Hepatocyte (in vitro differentiated cells): ENCODE measurements at regions not wholly inside any gene's neighbourhood (a gene's known extent, or its start where the extent isn't known, plus 50 kb on each side); places are given as distances from the start of the nearest gene placed in this dataset.

Experiments used
- DNase-seq: peaks from one replicate; pipeline ENCODE4 v3.0.0-alpha.2; 2016; ENCODE audit warnings: low spot score
- H2AFZ ChIP-seq: fragments of 200-600 bp; sonication (generic); 2 replicates; pipeline ENCODE4 v1.6.0; 2016; ENCODE audit warnings: antibody characterized with exemption, mild to moderate bottlenecking
- H3K27ac ChIP-seq: fragments of 200-600 bp; sonication (generic); 2 replicates; pipeline ENCODE4 v1.5.1; 2016; ENCODE audit warnings: mild to moderate bottlenecking
- H3K27me3 ChIP-seq: fragments of 200-600 bp; sonication (generic); 2 replicates; pipeline ENCODE4 v1.6.1; 2016
- H3K36me3 ChIP-seq: fragments of 200-600 bp; sonication (generic); replicated peaks from 2 replicates; pipeline ENCODE4 v1.5.1; 2016; ENCODE audit warnings: low read depth; ENCODE audit not compliant: insufficient read depth
- H3K4me1 ChIP-seq: fragments of 200-600 bp; sonication (generic); 2 replicates; pipeline ENCODE4 v1.5.1; 2016; ENCODE audit warnings: mild to moderate bottlenecking, moderate library complexity; ENCODE audit not compliant: insufficient read depth
- H3K4me2 ChIP-seq: fragments of 200-600 bp; sonication (generic); 2 replicates; pipeline ENCODE4 v1.6.0; 2016
- H3K4me3 ChIP-seq: fragments of 200-600 bp; sonication (generic); 2 replicates; pipeline ENCODE4 v1.5.1; 2016; ENCODE audit warnings: mild to moderate bottlenecking
- H3K79me2 ChIP-seq: fragments of 200-600 bp; sonication (generic); 2 replicates; pipeline ENCODE4 v1.6.0; 2017; ENCODE audit warnings: mild to moderate bottlenecking
- H3K9me2 ChIP-seq: fragments of 200-600 bp; sonication (generic); replicated peaks from 2 replicates; pipeline ENCODE4 v1.6.0; 2017; ENCODE audit warnings: mild to moderate bottlenecking; ENCODE audit not compliant: insufficient read depth
- H3K9me3 ChIP-seq: fragments of 200-600 bp; sonication (generic); 2 replicates; pipeline ENCODE4 v1.5.1; 2016; ENCODE audit warnings: low read depth, mild to moderate bottlenecking
- H4K20me1 ChIP-seq: fragments of 200-600 bp; sonication (generic); 2 replicates; pipeline ENCODE4 v1.6.0; 2016; ENCODE audit warnings: mild to moderate bottlenecking; ENCODE audit not compliant: insufficient read depth, poor library complexity, severe bottlenecking
- EZH2 ChIP-seq: fragments of 200-600 bp; sonication (generic); IDR thresholded peaks from 2 replicates; pipeline ENCODE4 v1.6.1; 2016; ENCODE audit warnings: antibody characterized with exemption, mild to moderate bottlenecking, borderline replicate concordance
- EZH2phosphoT487 ChIP-seq: fragments of 200-600 bp; sonication (generic); IDR thresholded peaks from one replicate; pipeline ENCODE4 v1.6.1; 2018; ENCODE audit warnings: antibody characterized with exemption, mild to moderate bottlenecking, low read depth, moderate library complexity; ENCODE audit not compliant: unreplicated experiment, severe bottlenecking
- WGBS: methylation state at CpG from one replicate; pipeline ENCODE4 v1.1.6; 2016; ENCODE audit warnings: low lambda C conversion rate; ENCODE audit errors: missing lambda C conversion rate; 5-methylcytosine and 5-hydroxymethylcytosine counted together
- TF ChIP-seq, protein P1 (sequence below): fragments of 200-600 bp; sonication (generic); IDR thresholded peaks from 2 replicates; pipeline ENCODE4 v1.5.1; 2016; ENCODE audit warnings: antibody characterized with exemption, mild to moderate bottlenecking; ENCODE audit not compliant: poor library complexity

DNA sequence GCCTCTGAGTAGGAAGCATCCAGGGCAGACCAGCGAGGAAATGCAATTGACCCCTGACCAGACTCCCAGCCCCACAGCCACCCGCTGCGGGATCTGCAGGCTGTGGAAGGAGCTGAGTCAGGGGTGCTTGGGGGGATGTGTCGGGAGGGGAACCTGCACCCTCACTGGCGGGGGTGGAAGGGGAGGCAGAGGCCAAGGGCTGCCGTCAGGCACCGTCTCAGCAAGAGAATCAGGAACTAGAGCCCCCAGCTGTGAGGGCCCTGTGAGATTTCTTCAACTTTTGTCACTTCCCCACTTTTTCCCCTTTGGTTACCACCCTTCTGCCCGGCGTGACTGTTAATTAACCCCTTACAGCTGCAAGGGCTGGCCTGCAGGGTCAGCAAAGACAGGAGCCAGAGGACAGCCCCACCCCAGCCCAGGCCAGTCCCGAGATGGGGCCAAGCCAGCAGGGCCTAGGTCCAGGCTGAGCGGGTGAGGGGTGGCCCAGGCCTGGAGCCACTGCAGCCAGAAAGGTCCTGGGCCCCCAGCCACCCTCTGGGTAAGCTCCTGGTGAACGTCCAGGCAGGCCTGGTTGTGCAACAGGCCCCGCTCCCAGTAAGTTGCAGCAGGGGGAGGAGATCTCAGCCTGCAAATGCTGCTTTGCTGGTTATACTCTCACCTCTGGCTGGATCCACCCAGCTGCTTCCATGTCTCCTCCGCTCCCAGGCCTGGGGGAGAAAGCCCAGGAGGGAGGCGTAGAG, 147.0 kb upstream of the ID2 start:
- no peak overlapping the region for H3K4me3 ChIP-seq
- H2AFZ ChIP-seq, result no peak overlapping the region
- H3K79me2 ChIP-seq, result no peaks in the 10 kb centered on the region
- WGBS, result 55% methylated on average over 15 of the region's 15 CpGs
- H3K27me3 ChIP-seq, result no peaks in the 10 kb centered on the region
- no peaks in the 10 kb centered on the region for H3K9me2 ChIP-seq
- no peaks in the 10 kb centered on the region for H3K36me3 ChIP-seq
- peaks cover 51% of the 10 kb centered on the region for H3K4me1 ChIP-seq
- H4K20me1 ChIP-seq, result no peaks in the 10 kb centered on the region
- H3K27ac ChIP-seq, result peak overlapping the region; percentile 45
- peak; percentile 73 for DNase-seq
- H3K4me2 ChIP-seq, result no peak overlapping the region
- no peak for TF ChIP-seq EZH2
- no peak for TF ChIP-seq EZH2phosphoT487
- TF ChIP-seq, protein P1, sequence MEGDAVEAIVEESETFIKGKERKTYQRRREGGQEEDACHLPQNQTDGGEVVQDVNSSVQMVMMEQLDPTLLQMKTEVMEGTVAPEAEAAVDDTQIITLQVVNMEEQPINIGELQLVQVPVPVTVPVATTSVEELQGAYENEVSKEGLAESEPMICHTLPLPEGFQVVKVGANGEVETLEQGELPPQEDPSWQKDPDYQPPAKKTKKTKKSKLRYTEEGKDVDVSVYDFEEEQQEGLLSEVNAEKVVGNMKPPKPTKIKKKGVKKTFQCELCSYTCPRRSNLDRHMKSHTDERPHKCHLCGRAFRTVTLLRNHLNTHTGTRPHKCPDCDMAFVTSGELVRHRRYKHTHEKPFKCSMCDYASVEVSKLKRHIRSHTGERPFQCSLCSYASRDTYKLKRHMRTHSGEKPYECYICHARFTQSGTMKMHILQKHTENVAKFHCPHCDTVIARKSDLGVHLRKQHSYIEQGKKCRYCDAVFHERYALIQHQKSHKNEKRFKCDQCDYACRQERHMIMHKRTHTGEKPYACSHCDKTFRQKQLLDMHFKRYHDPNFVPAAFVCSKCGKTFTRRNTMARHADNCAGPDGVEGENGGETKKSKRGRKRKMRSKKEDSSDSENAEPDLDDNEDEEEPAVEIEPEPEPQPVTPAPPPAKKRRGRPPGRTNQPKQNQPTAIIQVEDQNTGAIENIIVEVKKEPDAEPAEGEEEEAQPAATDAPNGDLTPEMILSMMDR, result no peak
- H3K9me3 ChIP-seq, result no peaks in the 10 kb centered on the region

DNA sequence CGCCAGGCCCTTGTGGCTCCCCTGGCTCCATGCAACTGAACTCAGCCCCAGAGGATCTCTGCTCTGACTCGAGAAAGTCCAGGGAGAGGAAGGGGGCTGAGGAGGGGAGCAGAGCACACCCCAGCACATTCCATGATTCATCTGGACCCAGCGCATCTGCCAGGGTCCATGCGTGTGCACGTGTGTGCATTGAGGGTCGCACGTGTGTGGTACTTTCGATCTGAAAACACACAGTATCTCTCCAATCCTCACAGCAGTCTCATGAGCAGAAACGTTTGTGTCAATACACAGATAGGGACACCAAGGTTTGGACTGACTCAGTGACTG, 146.4 kb upstream of the ID2 start:
- TF ChIP-seq EZH2phosphoT487 (no peak), EZH2 (no peak)
- TF ChIP-seq, protein P1, result no peak
- H3K79me2 ChIP-seq, result no peaks in the 10 kb centered on the region
- no peaks in the 10 kb centered on the region for H3K9me3 ChIP-seq
- no peak overlapping the region for H3K4me3 ChIP-seq
- no peak overlapping the region for H3K4me2 ChIP-seq
- H3K27ac ChIP-seq, result peak overlapping the region; percentile 39
- no peak overlapping the region for H2AFZ ChIP-seq
- no peaks in the 10 kb centered on the region for H3K27me3 ChIP-seq
- H3K4me1 ChIP-seq, result peaks cover 56% of the 10 kb centered on the region
- WGBS, result 79% methylated on average over 9 of the region's 9 CpGs
- H3K9me2 ChIP-seq, result no peaks in the 10 kb centered on the region
- H3K36me3 ChIP-seq, result no peaks in the 10 kb centered on the region
- no peaks in the 10 kb centered on the region for H4K20me1 ChIP-seq
- no peak for DNase-seq

DNA sequence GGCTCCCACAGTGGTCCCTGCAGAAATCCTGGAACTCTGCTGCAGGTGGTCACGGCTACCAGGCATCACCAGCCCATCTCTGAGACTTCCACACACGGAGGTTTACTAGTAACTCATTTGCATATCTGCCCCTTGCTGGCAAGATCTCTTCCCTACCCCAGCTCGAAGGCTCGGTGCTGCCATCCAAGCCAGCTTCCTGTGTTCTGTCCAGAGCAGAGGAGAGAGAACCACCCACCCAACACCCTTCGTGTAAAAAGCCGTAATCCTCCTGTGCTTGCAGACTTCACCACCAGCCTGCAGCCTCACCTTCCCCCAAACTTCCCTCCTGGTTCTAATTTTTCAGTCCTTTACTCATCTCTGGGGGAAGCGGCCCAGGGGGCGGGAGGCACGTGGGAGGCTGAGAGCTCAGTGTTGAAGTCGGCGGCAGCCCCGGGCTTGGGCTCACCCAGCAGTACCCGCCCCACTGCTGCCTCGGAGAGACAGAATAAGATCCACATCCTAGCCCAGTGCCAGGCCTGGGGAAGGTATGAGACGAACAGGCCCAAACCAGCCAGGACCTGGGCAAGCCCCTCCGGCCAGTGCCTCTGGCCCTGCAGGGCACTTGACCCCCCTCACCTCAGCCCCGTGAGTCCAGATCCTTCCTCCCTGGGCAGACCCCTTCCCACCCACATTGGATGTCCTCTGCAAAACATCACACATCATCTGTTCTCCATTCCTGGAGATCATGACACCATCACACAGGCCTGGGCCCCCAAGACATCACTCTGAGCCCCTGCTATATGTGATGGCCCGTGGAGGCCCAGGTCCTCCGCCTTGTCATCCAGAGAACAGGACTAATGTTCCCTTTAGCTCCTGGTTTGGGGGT, 145.8 kb upstream of the ID2 start:
- DNase-seq, result no peak
- Histone ChIP-seq H3K4me1 (peaks cover 58% of the 10 kb centered on the region), H3K36me3 (no peaks in the 10 kb centered on the region), H4K20me1 (no peaks in the 10 kb centered on the region), H3K79me2 (no peaks in the 10 kb centered on the region), H3K9me3 (no peaks in the 10 kb centered on the region), H2AFZ (no peak overlapping the region), H3K27me3 (no peaks in the 10 kb centered on the region), H3K27ac (peak overlapping the region; percentile 21), H3K9me2 (no peaks in the 10 kb centered on the region), H3K4me2 (no peak overlapping the region), H3K4me3 (no peak overlapping the region)
- WGBS, result 68% methylated on average over 17 of the region's 19 CpGs
- TF ChIP-seq EZH2 (no peak), EZH2phosphoT487 (no peak)
- TF ChIP-seq, protein P1, result no peak
